HEK293 (cell line): ENCODE measurements at regions not wholly inside any gene's neighbourhood (a gene's known extent, or its start where the extent isn't known, plus 50 kb on each side); places are given as distances from the start of the nearest gene placed in this dataset.

ENCODE experiments used
- CTCF ChIA-PET: fragments of 350-600 bp; formaldehyde crosslinking; extraction: SDS; loops from one replicate; lab custom pipeline; 2021; ENCODE audit warnings: antibody characterized with exemption; lab: Yijun Ruan, JAX
- POLR2A ChIA-PET: fragments of 300-600 bp; formaldehyde crosslinking; extraction: SDS; loops from one replicate; lab custom pipeline; 2020; ENCODE audit warnings: antibody characterized with exemption, inconsistent platforms; lab: Yijun Ruan, JAX
- H3K27ac ChIP-seq: fragments of 200-500 bp; sonication (Bioruptor generic); 2 replicates; pipeline ENCODE4 v1.5.1; 2014; ENCODE audit warnings: low read depth, low read length, control low read depth, inconsistent platforms; ENCODE audit errors: extremely low read depth
- H3K36me3 ChIP-seq, 2 experiments: fragments of 200-500 bp in 1 of 2; sonication (Bioruptor generic) in 1 of 2; 1 replicate in 1 of 2; 2 replicates in 1 of 2; pipeline ENCODE4 v1.5.1; 2014 to 2017; ENCODE audit warnings: inconsistent platforms in 2 of 2, low read length in 2 of 2; ENCODE audit not compliant: control insufficient read depth in 2 of 2, insufficient read depth in 1 of 2
- H3K4me1 ChIP-seq: fragments of 200-500 bp; sonication (Bioruptor generic); 2 replicates; pipeline ENCODE4 v1.5.1; 2014; ENCODE audit warnings: mild to moderate bottlenecking, low read length, inconsistent platforms; ENCODE audit not compliant: control insufficient read depth, insufficient read depth
- H3K4me3 ChIP-seq: 2 replicates; pipeline ENCODE4 v1.5.1; 2011; ENCODE audit warnings: low read depth, mild to moderate bottlenecking, control low read depth, low read length, moderate library complexity
- H3K9me3 ChIP-seq: fragments of 200-500 bp; sonication (Bioruptor generic); 2 replicates; pipeline ENCODE4 v1.5.1; 2014; ENCODE audit warnings: low read depth, low read length, inconsistent platforms; ENCODE audit not compliant: control insufficient read depth, insufficient read depth
- ATF2 ChIP-seq: fragments of 450-650 bp; formaldehyde crosslinking; IDR thresholded peaks from 2 replicates; pipeline ENCODE4 v1.5.1; 2016; ENCODE audit warnings: missing biosample characterization, missing genetic modification characterization, low read depth
- BCL6B ChIP-seq: fragments of 450-650 bp; formaldehyde crosslinking; IDR thresholded peaks from 2 replicates; pipeline ENCODE4 v1.5.1; 2017; ENCODE audit warnings: missing biosample characterization, missing genetic modification characterization
- GFI1B ChIP-seq: fragments of 450-650 bp; formaldehyde crosslinking; IDR thresholded peaks from 2 replicates; pipeline ENCODE4 v1.5.1; 2016; ENCODE audit warnings: missing biosample characterization, missing genetic modification characterization
- REST ChIP-seq: fragments of 450-650 bp; formaldehyde crosslinking; IDR thresholded peaks from 2 replicates; pipeline ENCODE4 v1.5.1; 2016; ENCODE audit warnings: missing biosample characterization, missing genetic modification characterization
- TSHZ1 ChIP-seq: fragments of 450-650 bp; formaldehyde crosslinking; IDR thresholded peaks from 2 replicates; pipeline ENCODE4 v1.5.1; 2016; ENCODE audit warnings: missing biosample characterization, missing genetic modification characterization, borderline replicate concordance
- WT1 ChIP-seq: fragments of 450-650 bp; formaldehyde crosslinking; IDR thresholded peaks from 2 replicates; pipeline ENCODE4 v1.5.1; 2016; ENCODE audit warnings: missing biosample characterization, missing genetic modification characterization
- ZFP69B ChIP-seq: fragments of 450-650 bp; formaldehyde crosslinking; IDR thresholded peaks from 2 replicates; pipeline ENCODE4 v1.5.1; 2016; ENCODE audit warnings: missing biosample characterization, missing genetic modification characterization
- ZNF132 ChIP-seq: fragments of 450-650 bp; formaldehyde crosslinking; IDR thresholded peaks from 2 replicates; pipeline ENCODE4 v1.5.1; 2017; ENCODE audit warnings: missing biosample characterization, missing genetic modification characterization, borderline replicate concordance
- ZNF146 ChIP-seq: fragments of 450-650 bp; formaldehyde crosslinking; IDR thresholded peaks from 2 replicates; pipeline ENCODE4 v1.5.1; 2016; ENCODE audit warnings: missing biosample characterization, missing genetic modification characterization
- ZNF416 ChIP-seq: fragments of 450-650 bp; formaldehyde crosslinking; IDR thresholded peaks from 2 replicates; pipeline ENCODE4 v1.5.1; 2016; ENCODE audit warnings: missing biosample characterization, missing genetic modification characterization
- ZNF433 ChIP-seq: fragments of 450-650 bp; formaldehyde crosslinking; IDR thresholded peaks from 2 replicates; pipeline ENCODE4 v1.5.1; 2016; ENCODE audit warnings: missing biosample characterization, missing genetic modification characterization, low read depth
- ZNF488 ChIP-seq: fragments of 450-650 bp; formaldehyde crosslinking; IDR thresholded peaks from 2 replicates; pipeline ENCODE4 v1.5.1; 2016; ENCODE audit warnings: missing biosample characterization, missing genetic modification characterization
- ZNF510 ChIP-seq: fragments of 450-650 bp; formaldehyde crosslinking; IDR thresholded peaks from 2 replicates; pipeline ENCODE4 v1.5.1; 2018; ENCODE audit warnings: mild to moderate bottlenecking, missing genetic modification characterization, missing biosample characterization; ENCODE audit not compliant: insufficient replicate concordance
- ZNF549 ChIP-seq: fragments of 450-650 bp; IDR thresholded peaks from 2 replicates; pipeline ENCODE4 v1.5.1; 2018; ENCODE audit warnings: missing biosample characterization, missing genetic modification characterization, mild to moderate bottlenecking, inconsistent platforms, moderate library complexity
- ZNF645 ChIP-seq: fragments of 450-650 bp; formaldehyde crosslinking; IDR thresholded peaks from 2 replicates; pipeline ENCODE4; 2016; ENCODE audit warnings: missing biosample characterization, missing genetic modification characterization
- ZNF677 ChIP-seq: fragments of 450-650 bp; IDR thresholded peaks from 2 replicates; pipeline ENCODE4 v1.5.0; 2018; ENCODE audit warnings: missing biosample characterization, mild to moderate bottlenecking, missing genetic modification characterization, moderate library complexity
- ZNF768 ChIP-seq: fragments of 450-650 bp; formaldehyde crosslinking; IDR thresholded peaks from 2 replicates; pipeline ENCODE4 v1.5.1; 2018; ENCODE audit warnings: missing biosample characterization, mild to moderate bottlenecking, missing genetic modification characterization
- ZSCAN23 ChIP-seq: fragments of 450-650 bp; formaldehyde crosslinking; IDR thresholded peaks from 2 replicates; pipeline ENCODE4 v1.5.1; 2016; ENCODE audit warnings: missing biosample characterization, missing genetic modification characterization

- POLR2A ChIA-PET: no interaction called here
- TF ChIP-seq ZNF549 (tag by site-specific recombination): no peak
- no peak for TF ChIP-seq ZFP69B (tag by site-specific recombination)
- no peak for TF ChIP-seq BCL6B (tag by site-specific recombination)
- TF ChIP-seq ZNF645 (tag by site-specific recombination): no peak
- no peak for TF ChIP-seq ZNF488 (tag by site-specific recombination)
- no peak for TF ChIP-seq ZNF677 (tag by site-specific recombination)
- TF ChIP-seq ZNF433 (tag by site-specific recombination): no peak
- no peak for TF ChIP-seq ZNF132
- no peak for TF ChIP-seq ZNF768
- no peak for TF ChIP-seq GFI1B (tag by site-specific recombination)
- no peak for TF ChIP-seq TSHZ1
- TF ChIP-seq ZSCAN23 (tag by site-specific recombination): no peak
- no peak for TF ChIP-seq ZNF510 (tag by site-specific recombination)
- no peak for TF ChIP-seq ZNF146
- no peak for TF ChIP-seq ATF2 (tag by site-specific recombination)
- no peak for TF ChIP-seq WT1 (tag by site-specific recombination)
- TF ChIP-seq REST: no peak
- no peak for TF ChIP-seq ZNF416 (tag by site-specific recombination)
- Histone ChIP-seq H3K4me1 (no peaks in the 10 kb centered on the region), H3K27ac (no peak overlapping the region), H3K36me3 (no peaks in the 10 kb centered on the region), H3K9me3 (no peaks in the 10 kb centered on the region; the same call in 1 of the 2 replicates), H3K4me3 (no peak overlapping the region)
- CTCF ChIA-PET: no interaction called here
Observed at GRCh38 chr18:78894033-78894305, 85.6 kb upstream of the SALL3 start.
